ENCODE measurements at regions not wholly inside any gene's neighbourhood (a gene's known extent, or its start where the extent isn't known, plus 50 kb on each side); places are given as distances from the start of the nearest gene placed in this dataset.
"Not testable (repeated sequence)": the region's sequence is repeated elsewhere in the genome, so short reads cannot be mapped to it uniquely, and the experiment has no call there.

DNA sequence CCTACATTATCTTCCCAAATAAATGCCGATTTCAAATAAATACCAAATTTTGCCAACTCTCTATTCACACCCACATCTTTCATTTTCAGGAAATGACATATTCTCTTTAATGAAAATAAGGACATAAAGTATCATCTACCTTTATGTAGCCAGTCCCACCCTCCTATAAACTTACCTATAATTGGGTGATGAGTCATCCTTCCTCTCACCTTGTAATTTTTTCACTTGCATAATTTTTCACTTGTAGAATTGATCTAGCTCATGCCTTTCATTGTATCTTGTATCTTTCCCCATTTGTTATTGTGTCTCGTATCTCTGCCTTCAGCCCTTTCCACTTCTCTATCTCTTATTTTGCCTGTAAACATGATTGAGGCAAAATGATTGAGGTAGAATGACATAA lies 135.3 kb upstream of the NIPA1 start:
- not testable (repeated sequence) for H3K4me3 ChIP-seq (ENCODE audit: control insufficient read depth, low read depth, low read length); DNase-seq (ENCODE audit: low read depth)

- peak overlapping the region; percentile 54 for H3K4me3 ChIP-seq (ENCODE audit: control insufficient read depth, low read depth, low read length)
- DNase-seq (ENCODE audit: low read depth) = peak; percentile 24
These were observed 122.0 kb upstream of the NIPA1 start for GRCh38 chr15:22664294-22665058.

GRCh38 chr15:22665059-22665702 lies 121.3 kb upstream of the NIPA1 start:
- DNase-seq (ENCODE audit: low read depth) = peak; percentile 78
- peak overlapping the region; percentile 54 for H3K4me3 ChIP-seq (ENCODE audit: control insufficient read depth, low read depth, low read length)

DNA sequence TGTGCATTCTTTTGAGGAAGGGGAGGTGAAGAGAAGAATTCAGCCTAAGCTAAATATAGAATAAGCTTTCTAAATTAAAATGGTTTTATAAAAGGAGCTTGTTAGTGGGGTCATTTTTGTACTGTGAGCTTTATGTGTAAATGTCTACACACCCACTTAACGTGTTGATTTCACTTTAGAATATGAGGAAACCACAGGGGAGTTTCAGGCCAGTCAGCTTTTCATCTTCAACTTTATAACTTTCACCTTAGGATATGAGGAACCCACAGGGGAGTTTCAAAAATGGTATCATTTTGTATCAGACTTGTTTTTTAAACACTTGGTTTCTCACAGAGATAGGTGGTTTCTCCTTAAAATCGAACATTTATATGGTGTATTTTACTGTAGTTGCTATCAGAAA lies 120.7 kb upstream of the NIPA1 start:
- peak overlapping the region; percentile 54 for H3K4me3 ChIP-seq (ENCODE audit: control insufficient read depth, low read depth, low read length)
- not testable (repeated sequence) for DNase-seq (ENCODE audit: low read depth)

GRCh38 chr15:22684786-22685185 lies 101.7 kb upstream of the NIPA1 start:
- not testable (repeated sequence) for H3K4me3 ChIP-seq (ENCODE audit: control insufficient read depth, low read depth, low read length)
- peak; percentile 11 for DNase-seq (ENCODE audit: low read depth)

GRCh38 chr15:22699881-22700280 lies 86.6 kb upstream of the NIPA1 start:
- not testable (repeated sequence) for DNase-seq (ENCODE audit: low read depth); H3K4me3 ChIP-seq (ENCODE audit: control insufficient read depth, low read depth, low read length)

- not testable (repeated sequence) for H3K4me3 ChIP-seq (ENCODE audit: control insufficient read depth, low read depth, low read length); DNase-seq (ENCODE audit: low read depth)
These were observed 75.6 kb upstream of the NIPA1 start for GRCh38 chr15:22710831-22711341.

- not testable (repeated sequence) for DNase-seq (ENCODE audit: low read depth); H3K4me3 ChIP-seq (ENCODE audit: control insufficient read depth, low read depth, low read length)
These were observed 72.5 kb upstream of the NIPA1 start for GRCh38 chr15:22713933-22714332.

DNA sequence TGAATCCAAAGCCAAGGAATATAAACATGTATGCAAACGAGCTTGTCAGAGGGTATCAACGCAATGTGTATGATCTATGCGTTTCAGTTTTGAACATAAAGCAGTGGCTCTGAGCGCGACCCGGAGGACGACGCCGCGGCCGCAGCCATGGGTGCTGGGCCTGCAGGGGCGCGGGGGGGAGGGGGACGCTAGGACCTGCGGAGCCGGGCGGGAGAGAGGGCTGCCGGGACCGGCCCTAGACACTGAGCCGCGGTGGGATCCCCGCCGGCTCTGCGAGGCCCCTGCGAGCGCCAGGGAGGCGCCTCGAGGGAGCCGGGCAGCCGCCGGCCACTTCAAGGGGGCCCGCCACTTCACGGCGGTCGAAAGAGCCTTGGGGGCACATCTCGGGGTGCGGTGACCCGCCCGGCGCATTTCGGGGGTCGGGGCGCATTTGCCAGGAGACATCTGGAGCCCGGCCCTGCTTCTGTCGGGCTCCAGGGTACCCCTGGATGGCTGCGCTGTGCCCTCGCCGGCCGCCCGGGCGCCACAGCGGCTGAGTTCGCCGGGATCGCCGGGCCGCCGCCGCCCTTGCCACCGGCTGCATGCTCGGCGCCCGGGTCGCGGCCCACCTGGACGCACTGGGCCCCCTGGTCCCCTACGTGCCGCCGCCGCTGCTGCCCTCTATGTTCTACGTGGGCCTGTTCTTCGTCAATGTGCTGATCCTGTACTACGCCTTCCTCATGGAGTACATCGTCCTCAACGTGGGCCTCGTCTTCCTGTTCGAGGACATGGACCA lies 71.9 kb upstream of the NIPA1 start:
- DNase-seq (ENCODE audit: low read depth); H3K4me3 ChIP-seq (ENCODE audit: control insufficient read depth, low read depth, low read length): not testable (repeated sequence)

- not testable (repeated sequence) for DNase-seq (ENCODE audit: low read depth); H3K4me3 ChIP-seq (ENCODE audit: control insufficient read depth, low read depth, low read length)
These were observed 71.2 kb upstream of the NIPA1 start for GRCh38 chr15:22715133-22715845.

DNA sequence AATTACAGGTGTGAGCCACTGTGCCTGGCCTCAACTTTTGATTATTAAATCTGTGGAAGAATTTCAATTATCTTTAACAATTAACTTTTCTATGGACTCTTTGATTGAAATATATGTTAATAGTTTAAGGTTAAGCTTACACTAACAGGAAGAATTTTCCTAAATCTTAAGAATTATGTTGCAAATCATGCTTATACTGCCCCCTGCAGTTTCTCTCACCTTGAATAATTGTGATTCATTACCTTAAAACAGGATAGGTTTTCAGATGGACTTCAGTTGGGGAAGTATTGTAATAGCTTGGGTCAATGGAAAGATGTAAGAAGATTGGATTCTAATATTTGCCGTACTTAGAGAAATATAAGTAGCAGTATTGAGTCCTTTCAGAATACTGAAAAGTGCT lies 66.5 kb upstream of the NIPA1 start:
- not testable (repeated sequence) for H3K4me3 ChIP-seq (ENCODE audit: control insufficient read depth, low read depth, low read length); DNase-seq (ENCODE audit: low read depth)
- TF ChIP-seq CTCF (conservative IDR thresholded peaks at IDR 0.05; ENCODE audit: control insufficient read depth, insufficient read depth, low read depth, low read length) = peak; percentile 1

GRCh38 chr15:22726104-22726503 lies 60.3 kb upstream of the NIPA1 start:
- not testable (repeated sequence) for DNase-seq (ENCODE audit: low read depth); H3K4me3 ChIP-seq (ENCODE audit: control insufficient read depth, low read depth, low read length)

DNA sequence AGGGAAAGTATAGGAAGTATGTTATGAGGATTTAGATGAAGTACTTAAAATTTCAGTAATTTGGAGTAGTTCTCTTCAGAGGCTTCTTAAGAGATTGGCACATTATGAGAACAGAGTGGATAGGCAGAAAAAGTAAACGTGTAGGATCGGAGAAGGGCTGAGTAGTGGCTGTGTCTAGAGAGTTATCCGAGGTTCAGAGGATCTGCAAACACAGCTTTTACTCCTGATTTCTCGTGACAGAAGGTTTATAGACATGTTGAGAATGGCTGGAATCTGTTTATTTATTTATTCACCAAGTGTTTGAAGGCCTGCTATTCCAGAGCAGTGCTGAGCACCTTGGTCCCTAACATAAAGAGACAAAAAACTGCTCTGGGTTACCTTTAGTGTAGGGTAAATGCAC lies 51.4 kb upstream of the NIPA1 start:
- H3K4me3 ChIP-seq (ENCODE audit: control insufficient read depth, low read depth, low read length); DNase-seq (ENCODE audit: low read depth): not testable (repeated sequence)

Measured in fibroblast of mammary gland (primary cell).